ENCODE measurements at regions not wholly inside any gene's neighbourhood (a gene's known extent, or its start where the extent isn't known, plus 50 kb on each side); places are given as distances from the start of the nearest gene placed in this dataset.

GRCh38 chr11:69907611-69908010 is 88.4 kb upstream of the FGF3 start:
- Histone ChIP-seq H3K9me3 (ENCODE audit: control insufficient read depth, low read length) (no peaks in the 10 kb centered on the region), H3K27ac (ENCODE audit: low read depth, low read length) (no peak overlapping the region), H3K36me3 (ENCODE audit: control insufficient read depth, insufficient read depth, low read length) (no peaks in the 10 kb centered on the region), H3K4me3 (ENCODE audit: low read length) (no peak overlapping the region), H3K27me3 (ENCODE audit: control insufficient read depth, insufficient read depth, low read length, poor library complexity, severe bottlenecking) (no peaks in the 10 kb centered on the region), H3K4me1 (ENCODE audit: control insufficient read depth, insufficient read depth, low read length) (no peaks in the 10 kb centered on the region), H3K9ac (ENCODE audit: extremely low read depth, low read length, poor library complexity, severe bottlenecking) (no peak overlapping the region)
- Mint-ChIP-seq H3K9me3 (no peaks in the 10 kb centered on the region), H3K36me3 (ENCODE audit: low read depth) (no peaks in the 10 kb centered on the region), H3K27ac (no peak overlapping the region), H3K4me3 (no peak overlapping the region), H3K27me3 (ENCODE audit: insufficient read depth) (peaks cover 1% of the 10 kb centered on the region), H3K4me1 (peaks cover 9% of the 10 kb centered on the region)
- TF ChIP-seq CTCF (conservative IDR thresholded peaks at IDR 0.05) = no peak
- no peak for DNase-seq
- WGBS, 2 experiments (ENCODE audit: insufficient coverage in 1 of 2, insufficient read length in 1 of 2) = 86 to 90% methylated on average over 4 to 11 of the region's 11 CpGs

GRCh38 chr11:69908511-69909220 is 89.5 kb upstream of the FGF3 start:
- no peaks in the 10 kb centered on the region for H3K36me3 Mint-ChIP-seq (ENCODE audit: low read depth)
- H3K9me3 Mint-ChIP-seq = no peaks in the 10 kb centered on the region
- Histone ChIP-seq H3K27me3 (ENCODE audit: control insufficient read depth, insufficient read depth, low read length, poor library complexity, severe bottlenecking) (no peaks in the 10 kb centered on the region), H3K4me1 (ENCODE audit: control insufficient read depth, insufficient read depth, low read length) (no peaks in the 10 kb centered on the region), H3K4me3 (ENCODE audit: low read length) (no peak overlapping the region), H3K9ac (ENCODE audit: extremely low read depth, low read length, poor library complexity, severe bottlenecking) (no peak overlapping the region), H3K27ac (ENCODE audit: low read depth, low read length) (no peak overlapping the region), H3K9me3 (ENCODE audit: control insufficient read depth, low read length) (no peaks in the 10 kb centered on the region), H3K36me3 (ENCODE audit: control insufficient read depth, insufficient read depth, low read length) (no peaks in the 10 kb centered on the region)
- H3K27ac Mint-ChIP-seq = no peak overlapping the region
- 86 to 89% methylated on average over 10 to 19 of the region's 19 CpGs for WGBS, 2 experiments (ENCODE audit: insufficient coverage in 1 of 2, insufficient read length in 1 of 2)
- H3K4me1 Mint-ChIP-seq = peaks cover 9% of the 10 kb centered on the region
- no peak overlapping the region for H3K4me3 Mint-ChIP-seq
- no peak for TF ChIP-seq CTCF (conservative IDR thresholded peaks at IDR 0.05)
- H3K27me3 Mint-ChIP-seq (ENCODE audit: insufficient read depth) = no peaks in the 10 kb centered on the region
- DNase-seq = no peak

GRCh38 chr11:69909561-69910518 is 90.6 kb upstream of the FGF3 start:
- Mint-ChIP-seq H3K9me3 (no peaks in the 10 kb centered on the region), H3K27ac (no peak overlapping the region), H3K36me3 (ENCODE audit: low read depth) (no peaks in the 10 kb centered on the region), H3K27me3 (ENCODE audit: insufficient read depth) (no peaks in the 10 kb centered on the region), H3K4me1 (peaks cover 12% of the 10 kb centered on the region), H3K4me3 (no peak overlapping the region)
- peak; percentile 96 for TF ChIP-seq CTCF (conservative IDR thresholded peaks at IDR 0.05)
- peak; percentile 75 for DNase-seq
- Histone ChIP-seq H3K4me3 (ENCODE audit: low read length) (no peak overlapping the region), H3K9ac (ENCODE audit: extremely low read depth, low read length, poor library complexity, severe bottlenecking) (no peak overlapping the region), H3K27me3 (ENCODE audit: control insufficient read depth, insufficient read depth, low read length, poor library complexity, severe bottlenecking) (no peaks in the 10 kb centered on the region), H3K36me3 (ENCODE audit: control insufficient read depth, insufficient read depth, low read length) (no peaks in the 10 kb centered on the region), H3K9me3 (ENCODE audit: control insufficient read depth, low read length) (no peaks in the 10 kb centered on the region), H3K4me1 (ENCODE audit: control insufficient read depth, insufficient read depth, low read length) (no peaks in the 10 kb centered on the region), H3K27ac (ENCODE audit: low read depth, low read length) (no peak overlapping the region)
- WGBS, 2 experiments (ENCODE audit: insufficient coverage in 1 of 2, insufficient read length in 1 of 2) = 80 to 86% methylated on average over 15 to 28 of the region's 28 CpGs

Measured in endodermal cell (in vitro differentiated cells).